ENCODE measurements at regions not wholly inside any gene's neighbourhood (a gene's known extent, or its start where the extent isn't known, plus 50 kb on each side); places are given as distances from the start of the nearest gene placed in this dataset.

- Histone ChIP-seq H3K14ac (replicated peaks; ENCODE audit: low read depth, low read length) (no peak overlapping the region), H3K9me3 (ENCODE audit: control insufficient read depth, insufficient read depth, low read length) (no peaks in the 10 kb centered on the region), H3K27ac (ENCODE audit: insufficient read depth, low read length) (no peak overlapping the region), H3K9me1 (ENCODE audit: insufficient read depth, low read length) (no peaks in the 10 kb centered on the region), H3K4me3 (ENCODE audit: insufficient read depth, low read depth, low read length) (no peak overlapping the region), H3K18ac (ENCODE audit: low read depth, low read length) (no peak overlapping the region), H2BK120ac (ENCODE audit: low read depth, low read length) (no peak overlapping the region), H3K23ac (ENCODE audit: low read depth, low read length) (no peak overlapping the region), H3K79me1 (ENCODE audit: low read depth in 1 of 2, low read length in 2 of 2) (no peaks in the 10 kb centered on the region), H2AK5ac (ENCODE audit: low read depth, low read length) (no peak overlapping the region), H2AK9ac (replicated peaks; ENCODE audit: low read depth, low read length, poor library complexity) (no peak overlapping the region), H3K4me1 (ENCODE audit: control insufficient read depth, insufficient read depth, low read length) (no peaks in the 10 kb centered on the region), H2BK20ac (ENCODE audit: low read depth, low read length) (no peak overlapping the region), H2AFZ (replicated peaks; ENCODE audit: low read length, poor library complexity) (no peak overlapping the region), H2BK5ac (ENCODE audit: low read depth, low read length, poor library complexity, severe bottlenecking) (no peak overlapping the region), H4K5ac (ENCODE audit: low read depth, low read length) (no peak overlapping the region), H3K56ac (ENCODE audit: extremely low read depth, insufficient read depth, low read length) (no peak overlapping the region), H3K27me3 (ENCODE audit: control insufficient read depth, insufficient read depth, low read length) (no peaks in the 10 kb centered on the region), H3K4me2 (ENCODE audit: low read depth, low read length) (no peak overlapping the region), H4K20me1 (ENCODE audit: insufficient read depth, low read length) (no peaks in the 10 kb centered on the region), H4K8ac (ENCODE audit: low read depth in 2 of 2, low read length in 2 of 2) (no peak overlapping the region), H3K36me3 (ENCODE audit: control insufficient read depth, insufficient read depth, low read length) (no peaks in the 10 kb centered on the region), H2BK15ac (ENCODE audit: low read depth, low read length) (no peak overlapping the region), H3K9ac (ENCODE audit: low read depth, low read length) (no peak overlapping the region), H3K4ac (ENCODE audit: low read depth, low read length) (no peak overlapping the region), H4K91ac (ENCODE audit: insufficient read depth, low read depth, low read length) (no peak overlapping the region)
- TF ChIP-seq RFX5 (IDR thresholded peaks at IDR 0.05; ENCODE audit: low read depth, low read length) (no peak), NFE2L2 (IDR thresholded peaks at IDR 0.05; ENCODE audit: low read depth, low read length) (no peak), MXI1 (IDR thresholded peaks at IDR 0.05; ENCODE audit: borderline replicate concordance, low read depth, low read length) (no peak), POLR2A (IDR thresholded peaks at IDR 0.05; ENCODE audit: low read depth, low read length) (no peak), MAFK (IDR thresholded peaks at IDR 0.05; ENCODE audit: low read depth, low read length) (no peak), SMC3 (IDR thresholded peaks at IDR 0.05; ENCODE audit: low read depth, low read length) (no peak), BHLHE40 (IDR thresholded peaks at IDR 0.05; ENCODE audit: low read depth, low read length) (no peak), CHD1 (IDR thresholded peaks at IDR 0.05; ENCODE audit: low read depth, low read length) (no peak), FOS (IDR thresholded peaks at IDR 0.05; ENCODE audit: low read depth, low read length) (no peak), CTCF (conservative IDR thresholded peaks at IDR 0.05; ENCODE audit: low read depth, low read length) (no peak), RCOR1 (IDR thresholded peaks at IDR 0.05; ENCODE audit: insufficient replicate concordance, low read length) (no peak), CEBPB (IDR thresholded peaks at IDR 0.05; ENCODE audit: low read depth, low read length) (no peak), RAD21 (IDR thresholded peaks at IDR 0.05; ENCODE audit: low read length) (no peak), ELK1 (IDR thresholded peaks at IDR 0.05; ENCODE audit: borderline replicate concordance, low read depth, low read length) (no peak), MAZ (IDR thresholded peaks at IDR 0.05; ENCODE audit: borderline replicate concordance, low read depth, low read length) (no peak), USF2 (IDR thresholded peaks at IDR 0.05; ENCODE audit: low read depth, low read length) (no peak)
- intact Hi-C loops (cut with micrococcal nuclease) (no loop called here), dilution Hi-C loops (cut with HindIII; ENCODE audit: low sequenced_read_pairs, unreplicated experiment) (no loop called here), in situ Hi-C loops (cut with MboI; ENCODE audit: low sequenced_read_pairs) (no loop called here)
- WGBS, 2 experiments (ENCODE audit: extremely low coverage in 2 of 2, insufficient read length in 1 of 2), result no CpG with 5 or more reads among the region's 2 CpGs
- CTCF ChIA-PET, result interaction anchor here (0.5 kb wide), 1 partner anchor 728 kb away, joined by 3 read pairs; no protein-coding TSS in a partner anchor
- BruUV-seq (replicated peaks), result no TSS peak
- DNase-seq (no peak), ATAC-seq (ENCODE audit: low read depth) (no peak)
- POLR2A ChIA-PET (ENCODE audit: unreplicated experiment), result no interaction called here
Observed at GRCh38 chr13:89568276-89568675, 1779.2 kb upstream of the MIR17HG start.

All from IMR-90 (cell line).